ENCODE measurements at regions not wholly inside any gene's neighbourhood (a gene's known extent, or its start where the extent isn't known, plus 50 kb on each side); places are given as distances from the start of the nearest gene placed in this dataset.

DNA sequence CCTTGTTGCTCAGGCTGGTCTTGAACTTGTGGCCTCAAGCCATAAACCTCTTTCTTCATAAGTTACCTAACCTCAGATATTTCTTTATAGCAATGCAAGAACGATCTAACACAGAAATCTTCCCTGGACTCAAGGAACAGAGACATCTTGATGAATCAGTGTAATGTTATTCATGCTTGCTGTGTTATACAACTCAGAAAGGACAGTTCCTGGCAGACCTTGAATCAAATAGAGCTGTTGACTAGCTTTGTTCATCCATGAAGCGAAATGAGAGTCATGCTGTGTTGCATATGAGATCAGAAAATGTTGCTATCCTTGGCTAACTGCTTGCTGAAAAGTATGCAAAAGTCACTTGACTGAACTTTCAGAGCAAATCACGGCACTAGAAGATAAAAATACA is 72.6 kb upstream of the ARHGAP24 start:
- Histone ChIP-seq H3K79me1 (ENCODE audit: low read depth, low read length) (no peaks in the 10 kb centered on the region), H3K4me3 (ENCODE audit: low read length in 2 of 2) (no peak overlapping the region), H4K8ac (ENCODE audit: low read depth, low read length) (no peak overlapping the region), H3K27me3 (ENCODE audit: control insufficient read depth in 3 of 3, insufficient read depth in 3 of 3, low read depth in 1 of 3, low read length in 3 of 3) (no peaks in the 10 kb centered on the region), H2AFZ (ENCODE audit: low read length) (no peak overlapping the region), H3K4ac (ENCODE audit: low read length) (no peak overlapping the region), H2BK12ac (ENCODE audit: low read length) (no peak overlapping the region), H3K4me1 (ENCODE audit: control insufficient read depth in 2 of 2, insufficient read depth in 1 of 2, low read depth in 1 of 2, low read length in 2 of 2) (no peaks in the 10 kb centered on the region), H3K4me2 (ENCODE audit: insufficient read depth, low read length, poor library complexity, severe bottlenecking) (no peak overlapping the region), H2BK15ac (ENCODE audit: low read length) (no peak overlapping the region), H2BK120ac (ENCODE audit: low read depth, low read length) (no peak overlapping the region), H3K23ac (ENCODE audit: low read depth, low read length, poor library complexity) (no peak overlapping the region), H3K9ac (ENCODE audit: low read depth, low read length, poor library complexity) (no peak overlapping the region), H3K27ac (replicated peaks; ENCODE audit: low read length) (no peak overlapping the region), H4K91ac (ENCODE audit: low read depth, low read length, poor library complexity) (no peak overlapping the region), H2AK5ac (ENCODE audit: low read depth, low read length) (no peak overlapping the region), H3K9me3 (replicated peaks in 1 of 2; ENCODE audit: control insufficient read depth in 2 of 2, insufficient read depth in 1 of 2, low read depth in 1 of 2, low read length in 2 of 2) (no peaks in the 10 kb centered on the region), H3K18ac (ENCODE audit: low read length) (no peak overlapping the region), H3K14ac (ENCODE audit: low read length) (no peak overlapping the region), H3K36me3 (replicated peaks in 1 of 2; ENCODE audit: control insufficient read depth in 2 of 2, insufficient read depth in 2 of 2, low read length in 2 of 2) (no peaks in the 10 kb centered on the region), H2BK5ac (ENCODE audit: low read length) (no peak overlapping the region)
- DNase-seq (ENCODE audit: low spot score): no peak
- WGBS, 2 donors (ENCODE audit: extremely low coverage in 2 of 2, insufficient read length in 2 of 2, insufficient replicate concordance in 1 of 2): no CpG with 5 or more reads among the region's 3 CpGs

DNA sequence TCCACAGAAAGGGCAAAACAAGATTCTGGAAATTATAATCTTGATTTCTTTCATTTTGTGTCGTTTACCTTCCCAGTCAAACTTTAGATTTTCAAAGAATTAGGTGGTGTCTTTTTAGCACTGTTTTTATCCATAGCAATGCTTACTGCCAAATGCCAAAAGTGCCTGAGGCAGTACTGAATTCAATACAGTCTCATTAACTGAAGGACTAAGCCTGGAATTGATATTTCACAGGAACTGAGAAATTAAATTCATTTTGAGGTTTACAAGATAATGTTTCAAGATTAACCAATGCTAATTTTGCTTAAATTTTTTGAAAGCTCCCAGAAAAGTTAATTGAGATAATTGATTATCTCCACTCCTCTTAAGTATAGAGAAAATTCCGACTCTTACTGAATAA is 68.8 kb upstream of the ARHGAP24 start:
- no CpG with 5 or more reads among the region's 2 CpGs for WGBS, 2 donors (ENCODE audit: extremely low coverage in 2 of 2, insufficient read length in 2 of 2, insufficient replicate concordance in 1 of 2)
- Histone ChIP-seq H2BK5ac (ENCODE audit: low read length) (no peak overlapping the region), H3K18ac (ENCODE audit: low read length) (no peak overlapping the region), H2BK120ac (ENCODE audit: low read depth, low read length) (no peak overlapping the region), H3K9ac (ENCODE audit: low read depth, low read length, poor library complexity) (no peak overlapping the region), H3K4me2 (ENCODE audit: insufficient read depth, low read length, poor library complexity, severe bottlenecking) (no peak overlapping the region), H2AFZ (ENCODE audit: low read length) (no peak overlapping the region), H2BK15ac (ENCODE audit: low read length) (no peak overlapping the region), H3K79me1 (ENCODE audit: low read depth, low read length) (no peaks in the 10 kb centered on the region), H3K14ac (ENCODE audit: low read length) (no peak overlapping the region), H2BK12ac (ENCODE audit: low read length) (no peak overlapping the region), H3K4ac (ENCODE audit: low read length) (no peak overlapping the region), H3K4me1 (ENCODE audit: control insufficient read depth in 2 of 2, insufficient read depth in 1 of 2, low read depth in 1 of 2, low read length in 2 of 2) (no peaks in the 10 kb centered on the region), H4K91ac (ENCODE audit: low read depth, low read length, poor library complexity) (no peak overlapping the region), H3K9me3 (replicated peaks in 1 of 2; ENCODE audit: control insufficient read depth in 2 of 2, insufficient read depth in 1 of 2, low read depth in 1 of 2, low read length in 2 of 2) (no peaks in the 10 kb centered on the region), H3K36me3 (replicated peaks in 1 of 2; ENCODE audit: control insufficient read depth in 2 of 2, insufficient read depth in 2 of 2, low read length in 2 of 2) (no peaks in the 10 kb centered on the region), H4K8ac (ENCODE audit: low read depth, low read length) (no peak overlapping the region), H2AK5ac (ENCODE audit: low read depth, low read length) (no peak overlapping the region), H3K27me3 (ENCODE audit: control insufficient read depth in 3 of 3, insufficient read depth in 3 of 3, low read depth in 1 of 3, low read length in 3 of 3) (no peaks in the 10 kb centered on the region), H3K27ac (replicated peaks; ENCODE audit: low read length) (no peak overlapping the region), H3K23ac (ENCODE audit: low read depth, low read length, poor library complexity) (no peak overlapping the region), H3K4me3 (ENCODE audit: low read length in 2 of 2) (no peak overlapping the region)
- no peak for DNase-seq (ENCODE audit: low spot score)

DNA sequence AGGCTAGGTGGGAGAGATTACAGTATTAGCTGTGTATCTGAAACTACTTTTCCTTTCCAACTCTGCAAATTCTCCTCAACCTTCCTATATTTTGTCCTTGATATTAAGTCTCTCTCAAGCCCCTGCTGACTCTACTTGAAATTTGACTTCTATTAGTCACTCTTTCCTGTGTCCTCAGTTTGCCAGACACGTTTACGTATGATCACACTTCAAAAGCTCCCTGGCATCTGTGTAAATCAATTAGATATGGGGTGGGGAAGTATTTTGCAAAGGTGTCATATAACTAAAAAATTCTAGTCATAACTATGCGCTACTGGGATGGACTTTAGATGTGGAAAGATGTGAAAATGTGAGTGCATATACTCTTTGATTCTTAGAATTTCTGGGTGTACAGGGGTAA is 67.4 kb upstream of the ARHGAP24 start:
- H3K9ac ChIP-seq (ENCODE audit: low read depth, low read length, poor library complexity): no peak overlapping the region
- H3K4me3 ChIP-seq (ENCODE audit: low read length in 2 of 2): no peak overlapping the region
- no peak overlapping the region for H2BK120ac ChIP-seq (ENCODE audit: low read depth, low read length)
- H3K4me1 ChIP-seq (ENCODE audit: control insufficient read depth in 2 of 2, insufficient read depth in 1 of 2, low read depth in 1 of 2, low read length in 2 of 2): no peaks in the 10 kb centered on the region
- H2AK5ac ChIP-seq (ENCODE audit: low read depth, low read length): no peak overlapping the region
- DNase-seq (ENCODE audit: low spot score): no peak
- H3K14ac ChIP-seq (ENCODE audit: low read length): no peak overlapping the region
- H2BK5ac ChIP-seq (ENCODE audit: low read length): no peak overlapping the region
- H3K36me3 ChIP-seq (replicated peaks in 1 of 2; ENCODE audit: control insufficient read depth in 2 of 2, insufficient read depth in 2 of 2, low read length in 2 of 2): no peaks in the 10 kb centered on the region
- H3K27ac ChIP-seq (replicated peaks; ENCODE audit: low read length): no peak overlapping the region
- no peaks in the 10 kb centered on the region for H3K27me3 ChIP-seq (ENCODE audit: control insufficient read depth in 3 of 3, insufficient read depth in 3 of 3, low read depth in 1 of 3, low read length in 3 of 3)
- no peaks in the 10 kb centered on the region for H3K9me3 ChIP-seq (replicated peaks in 1 of 2; ENCODE audit: control insufficient read depth in 2 of 2, insufficient read depth in 1 of 2, low read depth in 1 of 2, low read length in 2 of 2)
- no peak overlapping the region for H2BK15ac ChIP-seq (ENCODE audit: low read length)
- no peaks in the 10 kb centered on the region for H3K79me1 ChIP-seq (ENCODE audit: low read depth, low read length)
- no peak overlapping the region for H2AFZ ChIP-seq (ENCODE audit: low read length)
- no CpG with 5 or more reads among the region's 3 CpGs for WGBS, 2 donors (ENCODE audit: extremely low coverage in 2 of 2, insufficient read length in 2 of 2, insufficient replicate concordance in 1 of 2)
- H2BK12ac ChIP-seq (ENCODE audit: low read length): no peak overlapping the region
- H3K4ac ChIP-seq (ENCODE audit: low read length): no peak overlapping the region
- no peak overlapping the region for H3K23ac ChIP-seq (ENCODE audit: low read depth, low read length, poor library complexity)
- H4K8ac ChIP-seq (ENCODE audit: low read depth, low read length): no peak overlapping the region
- no peak overlapping the region for H3K18ac ChIP-seq (ENCODE audit: low read length)
- H4K91ac ChIP-seq (ENCODE audit: low read depth, low read length, poor library complexity): no peak overlapping the region
- H3K4me2 ChIP-seq (ENCODE audit: insufficient read depth, low read length, poor library complexity, severe bottlenecking): no peak overlapping the region

- Histone ChIP-seq H2BK12ac (ENCODE audit: low read length) (no peak overlapping the region), H2AK5ac (ENCODE audit: low read depth, low read length) (no peak overlapping the region), H3K36me3 (replicated peaks in 1 of 2; ENCODE audit: control insufficient read depth in 2 of 2, insufficient read depth in 2 of 2, low read length in 2 of 2) (no peaks in the 10 kb centered on the region), H3K18ac (ENCODE audit: low read length) (no peak overlapping the region), H3K14ac (ENCODE audit: low read length) (no peak overlapping the region), H3K4ac (ENCODE audit: low read length) (no peak overlapping the region), H3K4me3 (ENCODE audit: low read length in 2 of 2) (no peak overlapping the region), H3K9ac (ENCODE audit: low read depth, low read length, poor library complexity) (no peak overlapping the region), H3K4me1 (ENCODE audit: control insufficient read depth in 2 of 2, insufficient read depth in 1 of 2, low read depth in 1 of 2, low read length in 2 of 2) (no peaks in the 10 kb centered on the region), H2BK120ac (ENCODE audit: low read depth, low read length) (no peak overlapping the region), H3K9me3 (replicated peaks in 1 of 2; ENCODE audit: control insufficient read depth in 2 of 2, insufficient read depth in 1 of 2, low read depth in 1 of 2, low read length in 2 of 2) (no peaks in the 10 kb centered on the region), H2BK5ac (ENCODE audit: low read length) (no peak overlapping the region), H4K8ac (ENCODE audit: low read depth, low read length) (no peak overlapping the region), H3K4me2 (ENCODE audit: insufficient read depth, low read length, poor library complexity, severe bottlenecking) (no peak overlapping the region), H3K23ac (ENCODE audit: low read depth, low read length, poor library complexity) (no peak overlapping the region), H4K91ac (ENCODE audit: low read depth, low read length, poor library complexity) (no peak overlapping the region), H3K27me3 (ENCODE audit: control insufficient read depth in 3 of 3, insufficient read depth in 3 of 3, low read depth in 1 of 3, low read length in 3 of 3) (no peaks in the 10 kb centered on the region), H2AFZ (ENCODE audit: low read length) (no peak overlapping the region), H3K79me1 (ENCODE audit: low read depth, low read length) (no peaks in the 10 kb centered on the region), H3K27ac (replicated peaks; ENCODE audit: low read length) (no peak overlapping the region), H2BK15ac (ENCODE audit: low read length) (no peak overlapping the region)
- no CpG with 5 or more reads among the region's 1 CpG for whole genome bisulfite sequencing, 2 donors (ENCODE audit: extremely low coverage in 2 of 2, insufficient read length in 2 of 2, insufficient replicate concordance in 1 of 2)
- DNase-seq (ENCODE audit: low spot score): no peak
Measured at GRCh38 chr4:85408301-85408700, 66.6 kb upstream of the ARHGAP24 start.
